Esophagus squamous epithelium (tissue), 4 donors: ENCODE measurements at regions not wholly inside any gene's neighbourhood (a gene's known extent, or its start where the extent isn't known, plus 50 kb on each side); places are given as distances from the start of the nearest gene placed in this dataset.

ENCODE experiments used
- CTCF ChIP-seq, 6 experiments: fragments of 450-650 bp in 4 of 6; fragments of 200-600 bp in 2 of 6; sonication (generic) in 2 of 6; IDR thresholded peaks; one replicate each; pipeline ENCODE4 v1.5.1; 2016 to 2019; ENCODE audit warnings: antibody characterized with exemption in 6 of 6, mild to moderate bottlenecking in 4 of 6, moderate library complexity in 4 of 6
- POLR2A ChIP-seq, 4 donors: fragments of 450-650 bp; IDR thresholded peaks; one replicate each; pipeline ENCODE4 v1.6.1; 2017; ENCODE audit warnings: antibody characterized with exemption in 4 of 4, mild to moderate bottlenecking in 4 of 4, moderate library complexity in 3 of 4

DNA sequence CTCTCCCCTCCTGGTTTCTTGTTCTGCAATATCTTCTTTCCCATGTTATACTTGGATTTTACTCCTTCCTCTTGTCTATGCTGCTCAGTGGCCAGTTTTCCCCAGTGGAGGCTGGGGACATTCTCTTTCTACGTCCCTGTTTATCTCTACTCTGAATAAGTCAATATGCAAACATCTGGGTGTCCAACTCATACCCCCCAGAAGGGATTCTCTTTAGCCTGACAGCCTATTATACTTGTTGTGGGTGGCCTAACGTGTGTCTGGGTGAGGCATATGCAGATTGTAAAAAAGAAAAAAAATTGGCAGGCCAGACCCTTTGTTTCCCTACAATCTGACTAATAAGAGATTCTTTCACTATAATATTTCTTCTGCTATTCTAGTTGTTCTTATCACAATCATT is 134.2 kb upstream of the MAF start:
- TF ChIP-seq CTCF (IDR thresholded peaks at IDR 0.05) (no peak), POLR2A (IDR thresholded peaks at IDR 0.05) (no peak)
